ENCODE measurements at regions not wholly inside any gene's neighbourhood (a gene's known extent, or its start where the extent isn't known, plus 50 kb on each side); places are given as distances from the start of the nearest gene placed in this dataset.

- DNase-seq, result no peak
- H3K4me3 ChIP-seq, result no peak overlapping the region
- no peaks in the 10 kb centered on the region for H3K36me3 ChIP-seq
- no peak overlapping the region for H3K27ac ChIP-seq
- H3K4me1 ChIP-seq, result no peaks in the 10 kb centered on the region
- no peaks in the 10 kb centered on the region for H3K27me3 ChIP-seq
- no peaks in the 10 kb centered on the region; the same call in 1 of the 2 replicates for H3K9me3 ChIP-seq (replicated peaks)
These were observed 127.4 kb downstream of the CDC42EP3 start for GRCh38 chr2:37543999-37544557.

- no peak for DNase-seq
- Histone ChIP-seq H3K9me3 (replicated peaks) (no peaks in the 10 kb centered on the region; the same call in 1 of the 2 replicates), H3K4me1 (no peaks in the 10 kb centered on the region), H3K36me3 (no peaks in the 10 kb centered on the region), H3K4me3 (no peak overlapping the region), H3K27ac (no peak overlapping the region), H3K27me3 (no peaks in the 10 kb centered on the region)
These were observed 126.8 kb downstream of the CDC42EP3 start for GRCh38 chr2:37544591-37545031.

DNA sequence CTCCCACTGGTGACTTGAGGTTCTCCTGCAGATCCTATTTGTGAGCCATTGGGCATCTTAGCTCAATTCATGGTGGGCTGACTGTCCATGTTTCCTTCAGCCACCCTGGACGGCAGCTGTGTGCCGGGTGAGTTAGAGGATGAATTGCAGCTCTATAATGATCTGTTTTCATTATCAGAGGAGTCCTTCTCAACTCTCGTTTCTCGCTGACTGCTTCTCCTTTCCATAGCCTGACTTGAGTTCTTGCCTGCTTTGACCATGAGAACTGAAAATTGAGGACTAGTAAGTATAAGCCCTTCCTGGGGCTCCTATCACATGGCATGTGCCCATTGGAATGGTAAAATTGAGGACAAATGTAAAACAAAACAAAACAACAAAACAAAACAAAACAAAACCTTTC, 121.8 kb downstream of the CDC42EP3 start:
- Histone ChIP-seq H3K27me3 (no peaks in the 10 kb centered on the region), H3K36me3 (no peaks in the 10 kb centered on the region), H3K4me1 (no peaks in the 10 kb centered on the region; the same call in 1 of the 2 replicates), H3K9me3 (replicated peaks) (no peaks in the 10 kb centered on the region; the same call in 1 of the 2 replicates), H3K27ac (no peak overlapping the region), H3K4me3 (no peak overlapping the region)
- DNase-seq, result no peak

- Histone ChIP-seq H3K36me3 (no peaks in the 10 kb centered on the region), H3K27ac (no peak overlapping the region), H3K27me3 (no peaks in the 10 kb centered on the region), H3K9me3 (replicated peaks) (no peaks in the 10 kb centered on the region; the same call in 1 of the 2 replicates), H3K4me3 (no peak overlapping the region), H3K4me1 (no peaks in the 10 kb centered on the region; the same call in 1 of the 2 replicates)
- DNase-seq, result no peak
These were observed 121.3 kb downstream of the CDC42EP3 start for GRCh38 chr2:37550190-37550589.

DNA sequence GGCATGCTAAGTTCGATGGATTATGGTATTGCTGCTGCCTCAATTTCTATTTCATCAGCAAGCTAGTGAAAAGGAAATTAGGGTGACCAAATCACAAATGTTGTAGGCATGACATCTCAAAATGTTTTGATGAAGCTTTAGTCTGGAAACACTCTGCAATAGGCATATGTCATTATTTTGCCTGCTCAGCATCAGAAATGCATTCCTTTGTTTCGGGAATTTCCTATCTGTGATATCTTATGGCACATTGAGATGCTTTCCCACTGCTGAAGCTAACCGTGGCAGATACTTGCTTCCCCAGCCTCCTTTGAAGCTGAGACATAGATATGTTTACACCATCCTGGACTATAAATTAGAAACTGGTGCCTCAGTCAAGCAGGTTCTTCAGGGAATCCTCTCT, 119.7 kb downstream of the CDC42EP3 start:
- H3K4me1 ChIP-seq, result no peaks in the 10 kb centered on the region; the same call in 1 of the 2 replicates
- H3K27ac ChIP-seq, result no peak overlapping the region
- no peaks in the 10 kb centered on the region for H3K36me3 ChIP-seq
- DNase-seq, result no peak
- no peaks in the 10 kb centered on the region; the same call in 1 of the 2 replicates for H3K9me3 ChIP-seq (replicated peaks)
- no peak overlapping the region for H3K4me3 ChIP-seq
- no peaks in the 10 kb centered on the region for H3K27me3 ChIP-seq

GRCh38 chr2:37552339-37552738, 119.1 kb downstream of the CDC42EP3 start:
- Histone ChIP-seq H3K4me3 (no peak overlapping the region), H3K27ac (no peak overlapping the region), H3K9me3 (replicated peaks) (no peaks in the 10 kb centered on the region; the same call in 1 of the 2 replicates), H3K27me3 (no peaks in the 10 kb centered on the region), H3K36me3 (no peaks in the 10 kb centered on the region), H3K4me1 (no peaks in the 10 kb centered on the region; the same call in 1 of the 2 replicates)
- DNase-seq, result no peak

- DNase-seq, result no peak
These were observed 117.9 kb downstream of the CDC42EP3 start for GRCh38 chr2:37553411-37554154.

GRCh38 chr2:37554155-37554510, 117.3 kb downstream of the CDC42EP3 start:
- DNase-seq, result no peak
- H3K27me3 ChIP-seq, result no peaks in the 10 kb centered on the region
- H3K9me3 ChIP-seq (replicated peaks), result no peaks in the 10 kb centered on the region
- no peaks in the 10 kb centered on the region; the same call in 1 of the 2 replicates for H3K4me1 ChIP-seq
- no peak overlapping the region for H3K27ac ChIP-seq
- H3K4me3 ChIP-seq, result no peak overlapping the region
- no peaks in the 10 kb centered on the region for H3K36me3 ChIP-seq

More at GRCh38 chr2:37553411-37554154, 117.9 kb downstream of the CDC42EP3 start:
- Histone ChIP-seq H3K27me3 (no peaks in the 10 kb centered on the region), H3K9me3 (replicated peaks) (no peaks in the 10 kb centered on the region), H3K4me3 (no peak overlapping the region), H3K27ac (no peak overlapping the region), H3K36me3 (no peaks in the 10 kb centered on the region), H3K4me1 (no peaks in the 10 kb centered on the region; the same call in 1 of the 2 replicates)

GRCh38 chr2:37554687-37555086, 116.8 kb downstream of the CDC42EP3 start:
- Histone ChIP-seq H3K9me3 (replicated peaks) (no peaks in the 10 kb centered on the region), H3K36me3 (no peaks in the 10 kb centered on the region), H3K27me3 (no peaks in the 10 kb centered on the region), H3K27ac (no peak overlapping the region), H3K4me3 (no peak overlapping the region), H3K4me1 (no peaks in the 10 kb centered on the region; the same call in 1 of the 2 replicates)
- no peak for DNase-seq

- Histone ChIP-seq H3K9me3 (replicated peaks) (no peaks in the 10 kb centered on the region), H3K27me3 (no peaks in the 10 kb centered on the region), H3K27ac (no peak overlapping the region), H3K36me3 (no peaks in the 10 kb centered on the region), H3K4me1 (no peaks in the 10 kb centered on the region), H3K4me3 (no peak overlapping the region)
- DNase-seq, result no peak
These were observed 116.0 kb downstream of the CDC42EP3 start for GRCh38 chr2:37555457-37555856.

- H3K9me3 ChIP-seq (replicated peaks), result no peaks in the 10 kb centered on the region
- no peak overlapping the region for H3K27ac ChIP-seq
- no peak for DNase-seq
- no peaks in the 10 kb centered on the region for H3K27me3 ChIP-seq
- H3K4me3 ChIP-seq, result no peak overlapping the region
- H3K36me3 ChIP-seq, result no peaks in the 10 kb centered on the region
- peaks cover 8% of the 10 kb centered on the region for H3K4me1 ChIP-seq
These were observed 115.2 kb downstream of the CDC42EP3 start for GRCh38 chr2:37556256-37556655.

DNA sequence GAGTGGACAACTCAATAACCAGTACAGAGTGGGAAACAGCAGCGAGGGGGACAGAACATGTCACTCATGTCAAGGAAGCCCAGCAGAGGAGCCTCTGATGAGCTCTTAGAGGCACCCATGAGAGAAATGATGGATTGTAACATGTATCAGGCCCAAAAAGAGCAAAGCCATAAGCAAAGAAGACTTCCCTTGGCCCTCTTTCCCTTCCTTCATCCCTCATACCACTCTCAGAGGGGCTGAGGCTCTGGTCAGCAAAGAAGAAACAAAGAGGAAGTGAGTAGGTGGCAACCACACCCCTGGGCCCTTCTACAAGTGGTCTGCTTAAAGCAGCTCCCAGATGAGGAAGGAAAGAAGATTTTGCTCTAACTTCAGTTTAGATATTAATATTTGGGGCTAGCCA, 112.8 kb downstream of the CDC42EP3 start:
- Histone ChIP-seq H3K36me3 (no peaks in the 10 kb centered on the region), H3K4me1 (peaks cover 25% of the 10 kb centered on the region), H3K27me3 (no peaks in the 10 kb centered on the region), H3K9me3 (replicated peaks) (no peaks in the 10 kb centered on the region), H3K4me3 (no peak overlapping the region), H3K27ac (no peak overlapping the region)
- DNase-seq, result no peak

DNA sequence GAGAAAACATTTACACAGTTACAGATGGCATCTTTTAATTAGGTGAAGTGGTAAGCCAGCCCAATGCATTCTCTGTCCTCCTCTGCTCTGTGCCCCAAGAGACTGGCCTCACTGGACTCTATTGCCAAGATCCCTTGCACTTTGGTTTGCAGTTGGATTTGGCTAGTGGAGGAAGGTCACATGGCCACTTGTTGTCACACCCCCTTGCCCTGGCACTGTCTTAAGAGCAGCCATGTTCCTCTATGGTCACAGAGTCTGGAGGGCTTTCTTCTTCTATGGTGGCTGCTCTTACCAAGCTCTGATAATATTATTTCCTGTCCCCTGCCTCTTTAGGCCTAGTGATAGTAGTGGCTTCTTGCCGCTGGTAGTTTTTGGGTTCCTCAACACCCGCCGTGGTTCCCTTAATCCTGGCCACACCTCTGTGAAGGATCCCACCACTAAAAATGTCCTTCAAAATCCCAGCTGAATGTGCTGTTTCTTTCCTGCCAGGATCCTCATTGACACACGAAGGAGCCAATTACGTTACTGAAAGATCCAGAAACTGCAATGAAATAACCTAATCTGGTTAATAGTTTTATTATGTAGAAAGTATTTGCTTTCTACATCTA, 111.1 kb downstream of the CDC42EP3 start:
- no peaks in the 10 kb centered on the region for H3K36me3 ChIP-seq
- H3K27me3 ChIP-seq, result no peaks in the 10 kb centered on the region
- H3K9me3 ChIP-seq (replicated peaks), result no peaks in the 10 kb centered on the region
- DNase-seq, result no peak
- H3K4me3 ChIP-seq, result no peak overlapping the region
- peaks cover 25% of the 10 kb centered on the region for H3K4me1 ChIP-seq
- H3K27ac ChIP-seq, result no peak overlapping the region

- DNase-seq, result peak in 1 of 2 experiments; percentile 55
- Histone ChIP-seq H3K9me3 (replicated peaks) (no peaks in the 10 kb centered on the region), H3K27me3 (no peaks in the 10 kb centered on the region), H3K27ac (peak overlapping the region; percentile 90), H3K36me3 (no peaks in the 10 kb centered on the region), H3K4me1 (peaks cover 25% of the 10 kb centered on the region), H3K4me3 (peak overlapping the region; percentile 7; the same call in 1 of the 2 replicates)
These were observed 110.4 kb downstream of the CDC42EP3 start for GRCh38 chr2:37560863-37561614.
